Activated CD8-positive, alpha-beta T cell treated with anti-CD3 and anti-CD28 coated beads for 36 hours (primary cell): ENCODE measurements at regions not wholly inside any gene's neighbourhood (a gene's known extent, or its start where the extent isn't known, plus 50 kb on each side); places are given as distances from the start of the nearest gene placed in this dataset.
"Not testable (repeated sequence)": the region's sequence is repeated elsewhere in the genome, so short reads cannot be mapped to it uniquely, and the experiment has no call there.

Source experiments
- ATAC-seq: fragments of 200-7000 bp; cut with Tn5 transposase; one replicate; pipeline ENCODE4 v1.10.0; 2021; ENCODE audit warnings: mild to moderate bottlenecking, moderate library complexity
- CTCF ChIA-PET: fragments of 350-600 bp; sonication (Branson Sonifier 250); formaldehyde crosslinking; loops from one replicate; lab custom pipeline; 2021; ENCODE audit warnings: antibody characterized with exemption; lab: Charles Lee
- POLR2A ChIA-PET: fragments of 350-600 bp; sonication (Branson Sonifier 250); formaldehyde crosslinking; loops from one replicate; lab custom pipeline; 2021; ENCODE audit warnings: antibody characterized with exemption; lab: Charles Lee
- DNase-seq: peaks from one replicate; pipeline ENCODE4 v3.0.0-alpha.2; 2020
- H3K27ac Mint-ChIP-seq: one replicate; pipeline ENCODE4 v1.8.0; 2021; ENCODE audit warnings: mild to moderate bottlenecking, mixed read lengths
- H3K27me3 Mint-ChIP-seq: one replicate; pipeline ENCODE4 v1.8.0; 2021; ENCODE audit warnings: mixed read lengths
- H3K36me3 Mint-ChIP-seq: one replicate; pipeline ENCODE4 v1.8.0; 2021; ENCODE audit warnings: low read depth, mixed read lengths
- H3K4me1 Mint-ChIP-seq: one replicate; pipeline ENCODE4 v1.8.0; 2021; ENCODE audit warnings: low read depth, mixed read lengths
- H3K4me3 Mint-ChIP-seq: one replicate; pipeline ENCODE4 v1.8.0; 2021; ENCODE audit warnings: mild to moderate bottlenecking, moderate library complexity, mixed read lengths
- H3K9me3 Mint-ChIP-seq: one replicate; pipeline ENCODE4 v1.8.0; 2021; ENCODE audit warnings: mixed read lengths
- intact Hi-C: fragments of 100-400 bp; cut with micrococcal nuclease; formaldehyde crosslinking; loops from one replicate; pipeline ENCODE4 v1.10.0; 2022
- TF ChIP-seq, protein P1 (sequence below): fragments of 200-600 bp; IDR thresholded peaks from one replicate; pipeline ENCODE4 v1.8.0; 2022; ENCODE audit warnings: antibody characterized with exemption, mild to moderate bottlenecking

DNA sequence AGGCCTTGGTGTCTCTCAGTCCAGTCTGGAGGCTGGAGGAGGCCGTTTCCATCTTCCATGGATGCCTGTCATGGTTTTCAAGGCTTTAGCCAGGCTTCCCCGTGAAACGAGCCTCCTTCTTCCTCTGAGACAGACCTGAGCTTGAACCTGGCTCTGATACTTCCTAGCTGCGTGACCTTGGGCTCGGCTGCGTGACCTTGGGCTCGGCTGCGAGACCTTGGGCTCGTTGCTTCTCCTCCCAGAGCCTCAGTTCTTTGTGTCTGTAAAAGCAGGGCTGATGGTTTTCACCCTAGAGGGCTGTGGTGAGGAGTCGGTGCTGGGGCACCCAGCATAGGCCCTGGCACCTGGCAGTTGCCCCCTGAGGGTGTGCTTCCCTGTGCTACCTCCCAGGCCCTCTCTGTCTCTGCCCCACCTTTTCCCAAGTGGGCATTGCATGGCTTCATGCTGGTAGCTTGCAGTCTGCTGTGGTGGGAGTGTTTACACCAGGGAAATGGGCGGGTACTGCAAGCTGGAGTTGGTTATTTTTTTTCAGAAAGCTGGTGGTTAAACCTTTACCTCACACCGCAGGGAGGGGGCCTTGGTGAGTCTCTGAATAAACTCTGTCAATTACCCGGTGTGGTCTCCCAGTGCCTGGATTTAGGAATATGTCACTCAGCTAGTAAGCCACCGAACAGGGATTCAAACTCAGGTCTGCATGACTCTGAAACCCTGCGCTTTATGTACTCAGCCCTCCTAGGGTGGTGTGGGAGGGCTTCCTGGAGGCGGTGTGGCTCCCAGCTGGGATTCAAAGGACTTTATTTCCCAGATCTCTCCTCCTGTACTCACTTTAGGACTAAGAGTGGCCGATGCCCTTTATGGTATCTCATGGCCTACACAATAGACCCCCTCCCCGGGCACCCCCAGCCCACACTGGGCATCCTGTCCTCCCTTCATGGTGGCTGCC lies 129.0 kb upstream of the CIBAR2 start:
- ATAC-seq, result no peak
- H3K4me3 Mint-ChIP-seq, result no peak overlapping the region
- H3K27me3 Mint-ChIP-seq, result peaks cover 14% of the 10 kb centered on the region
- ChIA-PET POLR2A (no interaction called here), CTCF (interaction anchor here (1.0 to 5.2 kb wide), 2 partner anchors 11 to 375 kb away, joined by 3 to 23 read pairs; no protein-coding TSS in a partner anchor)
- H3K9me3 Mint-ChIP-seq, result no peaks in the 10 kb centered on the region
- no peak for DNase-seq
- H3K27ac Mint-ChIP-seq, result no peak overlapping the region
- TF ChIP-seq, protein P1, sequence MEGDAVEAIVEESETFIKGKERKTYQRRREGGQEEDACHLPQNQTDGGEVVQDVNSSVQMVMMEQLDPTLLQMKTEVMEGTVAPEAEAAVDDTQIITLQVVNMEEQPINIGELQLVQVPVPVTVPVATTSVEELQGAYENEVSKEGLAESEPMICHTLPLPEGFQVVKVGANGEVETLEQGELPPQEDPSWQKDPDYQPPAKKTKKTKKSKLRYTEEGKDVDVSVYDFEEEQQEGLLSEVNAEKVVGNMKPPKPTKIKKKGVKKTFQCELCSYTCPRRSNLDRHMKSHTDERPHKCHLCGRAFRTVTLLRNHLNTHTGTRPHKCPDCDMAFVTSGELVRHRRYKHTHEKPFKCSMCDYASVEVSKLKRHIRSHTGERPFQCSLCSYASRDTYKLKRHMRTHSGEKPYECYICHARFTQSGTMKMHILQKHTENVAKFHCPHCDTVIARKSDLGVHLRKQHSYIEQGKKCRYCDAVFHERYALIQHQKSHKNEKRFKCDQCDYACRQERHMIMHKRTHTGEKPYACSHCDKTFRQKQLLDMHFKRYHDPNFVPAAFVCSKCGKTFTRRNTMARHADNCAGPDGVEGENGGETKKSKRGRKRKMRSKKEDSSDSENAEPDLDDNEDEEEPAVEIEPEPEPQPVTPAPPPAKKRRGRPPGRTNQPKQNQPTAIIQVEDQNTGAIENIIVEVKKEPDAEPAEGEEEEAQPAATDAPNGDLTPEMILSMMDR, result no peak
- no peaks in the 10 kb centered on the region for H3K36me3 Mint-ChIP-seq
- intact Hi-C loops, result no loop called here
- H3K4me1 Mint-ChIP-seq, result peaks cover 2% of the 10 kb centered on the region

DNA sequence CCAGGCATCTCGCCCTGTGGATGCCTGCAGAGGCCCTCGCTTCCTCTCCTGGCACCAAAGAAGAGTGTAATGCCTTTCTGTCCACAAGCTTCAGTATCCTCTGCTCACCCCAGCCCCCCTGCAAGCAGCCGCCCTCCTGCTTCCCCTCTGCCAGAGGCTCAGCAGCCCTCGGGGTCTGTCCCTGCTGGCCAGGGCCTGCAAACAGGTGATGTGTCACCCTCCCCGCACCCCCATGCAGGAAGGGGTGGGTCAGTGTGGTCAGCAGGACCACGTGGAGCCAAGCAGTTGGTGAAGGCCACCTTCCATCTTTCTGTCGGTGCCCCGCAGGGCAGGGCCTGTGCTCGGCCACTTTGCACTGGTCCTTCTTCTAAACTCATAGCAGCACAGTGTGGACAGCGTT lies 129.9 kb upstream of the CIBAR2 start:
- Mint-ChIP-seq H3K36me3 (no peaks in the 10 kb centered on the region), H3K4me1 (no peaks in the 10 kb centered on the region), H3K27me3 (peaks cover 8% of the 10 kb centered on the region), H3K27ac (no peak overlapping the region), H3K4me3 (no peak overlapping the region), H3K9me3 (no peaks in the 10 kb centered on the region)
- intact Hi-C loops, result no loop called here
- no peak for DNase-seq
- ChIA-PET POLR2A (no interaction called here), CTCF (no interaction called here)
- no peak for ATAC-seq
- TF ChIP-seq, protein P1, result no peak

DNA sequence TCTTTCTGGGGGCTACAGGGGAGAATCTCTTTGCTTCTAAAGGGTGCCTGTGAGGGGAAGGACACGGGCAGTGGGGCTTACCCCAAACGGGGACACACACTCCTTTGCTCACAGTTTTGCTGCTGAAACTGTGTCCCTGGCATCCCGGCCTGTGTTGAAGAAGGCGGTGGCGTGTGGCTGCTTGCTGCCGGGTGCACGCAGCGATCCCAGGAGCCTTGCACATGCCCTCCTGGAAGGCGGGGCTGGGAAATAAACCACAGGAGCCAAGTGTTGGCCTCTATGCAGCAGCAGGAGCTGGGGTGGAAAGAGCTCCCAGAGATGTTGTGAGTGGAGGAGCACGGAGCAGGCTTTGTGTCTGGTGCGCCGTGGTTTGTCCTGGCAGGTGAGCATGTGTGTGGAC lies 131.0 kb upstream of the CIBAR2 start:
- Mint-ChIP-seq H3K4me1 (no peaks in the 10 kb centered on the region), H3K27me3 (peaks cover 2% of the 10 kb centered on the region), H3K27ac (no peak overlapping the region), H3K9me3 (no peaks in the 10 kb centered on the region), H3K4me3 (no peak overlapping the region), H3K36me3 (no peaks in the 10 kb centered on the region)
- DNase-seq, result no peak
- ChIA-PET CTCF (no interaction called here), POLR2A (no interaction called here)
- no peak for ATAC-seq
- TF ChIP-seq, protein P1, result no peak
- intact Hi-C loops, result no loop called here

DNA sequence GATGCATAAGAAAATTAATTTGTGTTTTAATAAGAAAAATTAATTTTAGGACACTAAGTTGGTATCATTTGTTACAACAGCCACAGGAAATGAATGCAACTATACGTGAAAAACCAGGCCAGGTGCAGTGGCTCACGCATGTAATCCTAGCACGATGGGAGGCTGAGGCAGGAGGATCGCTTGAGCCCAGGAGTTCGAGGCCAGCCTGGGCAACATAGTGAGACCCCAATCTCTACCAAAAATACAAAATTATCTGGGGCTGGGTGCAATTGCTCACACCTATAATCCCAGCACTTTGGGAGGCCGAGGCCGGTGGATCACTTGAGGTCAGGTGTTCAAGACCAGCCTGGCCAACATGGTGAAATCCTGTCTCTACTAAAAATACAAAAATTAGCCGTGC lies 132.2 kb upstream of the CIBAR2 start:
- H3K4me3 Mint-ChIP-seq, intact Hi-C loops, POLR2A ChIA-PET, H3K27ac Mint-ChIP-seq, H3K36me3 Mint-ChIP-seq, H3K27me3 Mint-ChIP-seq, DNase-seq, ATAC-seq, H3K4me1 Mint-ChIP-seq, H3K9me3 Mint-ChIP-seq: not testable (repeated sequence)
- CTCF ChIA-PET, result interaction anchor here (1.0 to 1.7 kb wide), 13 partner anchors 8 to 370 kb away, joined by 3 to 7 read pairs (median 4); partner anchors contain the start of gene CIBAR2

DNA sequence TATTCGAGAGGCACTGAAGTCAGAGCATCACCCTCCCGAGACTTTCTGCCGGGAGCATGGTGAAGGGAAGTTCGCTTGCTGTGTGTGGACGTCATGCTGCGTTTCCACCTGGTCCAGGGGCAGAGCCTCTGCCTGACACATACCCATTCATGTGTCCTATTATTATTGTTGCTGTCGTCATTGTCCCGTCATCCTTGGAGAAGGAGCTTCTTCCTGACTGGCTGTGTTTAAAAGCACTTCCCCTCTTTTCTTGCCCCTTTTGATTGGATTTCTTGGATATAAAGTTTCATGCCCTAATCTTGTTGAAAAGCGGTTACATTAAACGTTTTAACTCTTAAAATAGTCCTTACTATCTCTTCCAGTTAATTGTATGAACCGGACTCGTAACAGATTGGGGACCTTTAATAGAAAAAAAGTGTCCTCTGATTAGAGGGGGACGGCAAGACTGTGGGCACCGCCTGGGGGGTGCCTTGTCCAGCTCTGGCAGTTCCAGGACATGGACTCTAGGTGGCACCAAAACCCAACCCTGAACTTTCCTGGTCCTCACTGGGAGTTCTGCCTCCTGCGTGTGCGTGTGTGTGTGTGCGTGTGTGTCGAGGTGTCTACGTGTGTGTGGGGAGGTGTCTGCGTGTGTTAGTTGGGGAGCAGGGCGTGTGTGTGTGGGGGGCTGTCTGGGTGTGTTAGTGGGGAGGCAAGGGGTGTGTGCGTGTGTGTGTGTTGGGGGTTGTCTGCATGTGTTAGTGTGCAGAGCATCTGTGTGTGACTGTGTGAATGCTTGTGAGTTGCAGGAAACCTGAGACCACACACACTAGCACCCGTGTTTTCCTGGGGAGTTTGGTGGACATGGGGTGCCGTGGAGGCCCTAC lies 133.3 kb upstream of the CIBAR2 start:
- Mint-ChIP-seq H3K27ac (no peak overlapping the region), H3K36me3 (no peaks in the 10 kb centered on the region), H3K27me3 (peaks cover 2% of the 10 kb centered on the region), H3K4me1 (no peaks in the 10 kb centered on the region), H3K9me3 (no peaks in the 10 kb centered on the region), H3K4me3 (no peak overlapping the region)
- POLR2A ChIA-PET, result interaction anchor here (0.9 kb wide), 1 partner anchor 8 kb away, joined by 3 read pairs; no protein-coding TSS in a partner anchor
- TF ChIP-seq, protein P1, result peak; percentile 72
- peak; percentile 95 for ATAC-seq
- peak; percentile 67 for DNase-seq
- CTCF ChIA-PET, result interaction anchor here (0.8 to 2.1 kb wide), 20 partner anchors 8 to 371 kb away, joined by 3 to 15 read pairs (median 4); partner anchors contain the start of gene CIBAR2
- intact Hi-C loops, result no loop called here
